Stimulated activated CD4-positive, alpha-beta T cell treated with anti-CD3 and anti-CD28 coated beads, Interleukin-2, amount 100 ng/mL, for 48 hours (primary cell): ENCODE measurements at regions not wholly inside any gene's neighbourhood (a gene's known extent, or its start where the extent isn't known, plus 50 kb on each side); places are given as distances from the start of the nearest gene placed in this dataset.

Experiments
- DNase-seq, 2 donors: peaks; one replicate each; pipeline ENCODE4 v3.0.0-alpha.2; 2020

- DNase-seq: no peak
Measured at GRCh38 chr18:7288544-7288943, 57.7 kb downstream of the LRRC30 start.

DNA sequence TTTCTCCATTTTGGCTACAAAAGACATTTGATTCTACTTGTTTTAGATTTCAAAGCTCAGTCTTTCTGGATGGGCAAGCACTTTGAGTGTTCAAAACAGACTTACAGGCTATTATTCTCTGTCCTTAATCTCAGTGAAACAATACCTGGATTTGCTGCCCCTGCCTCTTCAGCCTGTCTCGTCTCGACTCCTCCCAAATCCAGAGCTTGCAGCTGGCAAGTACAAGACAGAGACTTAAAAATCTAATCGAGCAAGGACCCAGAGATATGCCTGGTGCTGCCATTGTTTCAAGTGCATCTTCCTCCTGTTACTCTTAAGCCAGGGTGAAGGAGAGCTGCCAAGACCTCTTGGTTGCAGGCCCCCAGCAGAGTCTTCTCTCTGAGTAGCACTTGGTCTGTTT, 59.2 kb downstream of the LRRC30 start:
- DNase-seq: no peak

DNA sequence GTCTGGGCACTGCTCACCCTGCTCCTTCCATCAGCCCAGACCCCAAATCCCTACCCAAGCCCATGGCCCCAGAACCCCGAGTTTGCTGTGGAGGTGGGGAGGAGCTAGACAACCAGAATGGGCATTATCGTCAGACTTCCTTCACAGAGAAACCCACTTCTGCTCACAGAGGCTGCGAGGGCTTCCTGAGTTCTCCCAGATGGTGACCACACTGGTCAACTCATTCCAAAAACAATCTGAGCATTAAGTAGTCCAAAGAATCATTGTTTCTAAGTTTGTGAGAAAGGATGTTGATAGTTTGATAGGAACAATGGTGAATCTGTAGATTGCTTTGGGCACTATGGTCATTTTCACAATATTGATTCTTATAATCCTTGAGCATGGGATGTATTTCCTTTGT, 60.2 kb downstream of the LRRC30 start:
- no peak for DNase-seq

DNA sequence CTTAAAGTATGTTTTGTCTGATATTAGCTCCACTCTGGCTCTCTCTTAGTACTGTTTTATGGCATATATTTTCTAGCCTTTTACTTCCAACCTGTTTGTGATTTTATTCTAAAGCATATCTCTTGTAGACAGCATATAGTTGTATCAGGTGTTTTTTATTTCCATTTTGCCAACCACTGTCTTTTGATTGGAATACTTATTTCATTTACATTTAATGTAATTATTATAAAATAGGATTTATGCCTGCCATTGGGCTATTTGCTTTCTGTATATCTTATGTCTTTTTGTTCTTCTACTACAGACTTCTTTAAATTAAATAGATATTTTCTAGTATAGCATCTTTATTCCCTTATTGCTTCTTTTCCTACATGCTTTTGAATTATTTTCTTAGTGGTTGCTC, 67.3 kb downstream of the LRRC30 start:
- DNase-seq: no peak

DNA sequence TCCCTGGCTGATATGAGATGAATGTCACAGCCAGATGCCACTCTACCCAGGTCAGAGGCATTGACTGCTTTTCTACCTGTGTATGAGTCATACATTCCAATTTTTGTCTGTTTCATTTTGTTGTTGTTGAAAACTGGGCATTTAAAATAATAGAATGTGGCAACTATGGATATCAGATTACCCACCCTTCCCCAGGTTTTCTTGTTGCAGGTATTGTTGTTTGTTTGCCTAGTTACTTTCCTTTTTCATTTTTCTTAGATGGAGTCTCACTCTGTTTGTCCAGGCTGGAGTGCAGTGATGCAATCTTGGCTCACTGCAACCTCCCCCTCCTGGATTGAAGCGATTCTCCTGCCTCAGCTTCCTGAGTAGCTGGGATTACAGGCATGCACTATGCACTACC, 70.2 kb downstream of the LRRC30 start:
- DNase-seq: no peak

DNA sequence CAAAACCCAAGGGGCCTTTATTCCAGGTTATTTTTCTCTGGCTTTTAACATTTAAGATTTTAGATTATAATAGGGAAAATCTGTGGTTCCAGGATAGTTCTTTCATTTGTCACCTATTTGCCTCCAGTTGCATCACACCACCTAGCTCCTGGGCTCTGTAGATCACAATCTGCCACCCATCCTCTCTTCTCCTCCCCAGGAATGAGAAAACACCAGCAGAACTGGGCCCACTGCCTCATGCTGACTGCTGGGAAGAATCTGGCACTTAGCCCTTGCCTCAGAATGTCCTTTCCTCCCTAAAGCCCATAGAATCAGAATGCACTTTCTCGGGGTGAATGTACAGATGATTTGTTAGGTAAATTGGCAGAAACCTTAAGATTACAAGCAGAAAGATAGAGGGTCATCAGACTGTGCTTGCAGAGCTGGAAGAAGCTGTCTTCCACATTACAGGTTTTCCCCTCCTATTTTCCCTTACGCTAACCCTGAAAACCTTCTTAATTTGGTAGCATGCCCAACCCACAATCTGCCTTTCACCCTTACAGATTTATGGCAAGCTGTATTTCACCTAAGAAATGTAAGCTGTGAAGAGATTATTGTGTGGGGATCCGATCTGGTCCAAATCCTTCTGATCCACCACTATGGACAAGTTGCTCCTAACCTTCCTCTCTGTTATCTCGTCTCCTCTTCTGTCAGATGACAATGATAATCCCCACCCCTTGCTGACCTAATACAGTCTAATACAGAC, 72.6 kb downstream of the LRRC30 start:
- DNase-seq: no peak

DNA sequence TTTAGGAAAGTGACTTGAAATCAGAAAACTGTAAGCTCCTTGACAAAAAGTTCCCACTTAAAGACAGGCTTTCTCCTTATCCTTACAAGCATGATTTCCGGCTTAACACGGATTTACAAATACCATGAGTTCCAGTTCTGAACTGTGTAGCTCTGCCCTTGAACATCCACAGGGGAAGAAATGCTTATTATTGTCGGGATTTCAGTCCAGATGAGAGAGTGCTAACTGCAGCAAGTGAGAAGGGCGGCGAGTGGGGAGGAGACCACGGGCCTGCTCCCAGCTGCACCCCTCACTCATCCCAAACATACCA, 73.1 kb downstream of the LRRC30 start:
- no peak for DNase-seq

DNA sequence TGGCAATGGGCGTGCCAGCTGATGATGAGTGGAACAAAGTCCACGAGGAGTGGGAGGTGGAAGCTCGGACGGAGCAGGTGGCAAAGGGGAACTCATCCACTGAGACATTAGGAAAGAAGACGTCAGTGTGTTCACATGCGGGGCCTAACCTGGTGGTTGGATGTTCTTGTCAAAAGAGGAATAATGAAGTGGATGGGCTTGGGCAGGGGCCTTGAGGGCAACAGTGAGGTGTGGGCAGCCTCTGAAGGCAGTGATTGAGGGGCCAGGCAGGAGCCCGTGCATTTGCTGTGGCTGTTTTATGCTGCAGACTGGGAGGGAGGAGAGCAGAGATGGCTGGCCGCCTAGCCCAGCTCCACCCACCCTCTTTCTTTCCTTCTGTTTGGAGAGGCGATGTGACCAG, 74.5 kb downstream of the LRRC30 start:
- no peak for DNase-seq

DNA sequence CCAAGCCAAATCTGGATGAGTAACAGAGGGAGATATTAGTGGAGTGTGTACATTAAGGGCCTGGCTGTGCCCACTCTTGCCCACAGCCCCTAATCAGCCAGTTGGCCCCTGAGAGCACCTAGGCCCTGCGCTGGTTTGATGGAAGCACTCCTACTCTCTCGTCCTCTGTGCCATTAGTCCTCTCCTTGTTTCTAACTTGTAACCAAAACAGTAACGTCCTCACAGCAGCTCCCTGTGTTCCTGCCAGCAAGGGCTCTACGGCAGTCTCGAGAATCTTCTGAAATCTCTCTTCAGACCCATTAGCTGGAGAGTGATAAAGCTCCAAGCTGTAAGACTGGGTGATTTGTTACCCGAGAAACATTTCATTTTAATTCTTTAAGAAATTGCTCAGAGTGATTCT, 76.1 kb downstream of the LRRC30 start:
- no peak for DNase-seq

- no peak for DNase-seq
Measured at GRCh38 chr18:7307526-7307925, 76.6 kb downstream of the LRRC30 start.

- DNase-seq: no peak
Measured at GRCh38 chr18:7317804-7318231, 86.9 kb downstream of the LRRC30 start.

- no peak for DNase-seq
Measured at GRCh38 chr18:7319161-7319560, 88.3 kb downstream of the LRRC30 start.

DNA sequence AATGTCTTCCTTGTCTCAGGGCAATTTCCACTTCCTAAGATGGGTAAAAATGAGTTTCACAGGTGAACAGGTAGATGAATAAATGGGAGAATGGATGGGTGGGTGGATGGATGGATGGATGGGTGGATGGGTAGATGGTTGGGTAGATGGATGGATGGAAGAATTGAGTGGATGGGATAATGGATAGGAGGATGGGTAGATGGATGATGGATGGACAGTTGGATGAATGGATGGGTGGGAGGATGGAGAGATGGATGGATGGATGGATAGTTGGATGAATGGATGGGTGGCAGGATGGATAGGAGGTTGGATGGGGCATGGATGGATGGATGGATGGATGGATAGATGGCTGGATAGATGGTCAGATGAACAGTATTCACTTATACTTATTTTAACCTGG, 90.9 kb downstream of the LRRC30 start:
- DNase-seq: no peak

DNA sequence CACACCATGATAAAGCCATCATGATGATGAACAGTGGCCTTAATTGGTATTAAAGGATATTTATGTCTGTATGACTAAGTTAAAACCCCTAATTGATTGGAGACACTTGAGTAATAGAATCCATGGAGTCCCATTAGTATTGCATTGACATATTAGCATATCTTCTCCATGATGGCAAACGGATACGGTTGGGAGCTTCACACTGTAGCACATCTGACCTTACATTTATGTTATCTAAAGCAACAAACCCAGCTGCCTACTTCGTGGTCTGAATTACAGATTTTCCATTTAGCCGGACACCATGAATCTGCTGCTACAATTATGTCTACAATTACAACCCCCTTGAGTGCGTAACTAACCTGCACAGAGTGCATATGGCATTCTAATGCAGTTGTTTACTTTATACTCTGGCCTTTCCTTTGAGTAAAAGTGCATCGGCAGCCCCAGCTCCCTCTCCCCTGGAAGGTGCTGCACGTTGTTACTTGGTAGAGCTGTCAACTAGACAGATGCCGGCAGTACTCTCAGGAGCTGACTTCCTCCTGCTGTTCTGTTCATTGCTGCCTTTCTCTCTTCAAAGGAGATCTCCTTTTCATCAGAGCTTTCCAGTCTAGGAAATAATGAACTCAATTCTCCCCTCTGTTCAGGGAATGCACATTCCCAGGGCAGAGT, 92.1 kb downstream of the LRRC30 start:
- no peak for DNase-seq

GRCh38 chr18:7325126-7325430, 94.2 kb downstream of the LRRC30 start:
- no peak for DNase-seq

DNA sequence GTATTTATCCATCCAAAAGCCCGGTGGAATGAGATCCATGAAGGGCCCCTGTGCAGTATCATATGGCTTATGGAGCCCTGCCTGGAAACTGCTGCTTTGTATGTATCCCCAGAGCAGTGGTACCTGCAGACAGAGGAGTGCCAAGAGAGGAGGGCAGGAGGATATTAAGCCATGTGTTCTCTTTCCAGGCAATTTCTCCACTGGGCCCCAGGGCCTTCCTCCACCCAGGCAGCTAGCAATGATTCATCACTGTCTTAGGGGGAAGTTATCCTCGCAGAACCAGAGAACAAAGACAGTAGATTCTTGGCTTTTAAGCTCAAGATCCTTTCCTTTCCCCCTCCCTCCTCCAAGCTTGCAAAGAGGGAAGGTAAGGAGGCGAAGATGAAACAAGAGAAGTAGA, 98.1 kb downstream of the LRRC30 start:
- DNase-seq: no peak

GRCh38 chr18:7332452-7332851, 101.6 kb downstream of the LRRC30 start:
- DNase-seq: no peak

- no peak for DNase-seq
Measured at GRCh38 chr18:7333025-7333562, 102.2 kb downstream of the LRRC30 start.

DNA sequence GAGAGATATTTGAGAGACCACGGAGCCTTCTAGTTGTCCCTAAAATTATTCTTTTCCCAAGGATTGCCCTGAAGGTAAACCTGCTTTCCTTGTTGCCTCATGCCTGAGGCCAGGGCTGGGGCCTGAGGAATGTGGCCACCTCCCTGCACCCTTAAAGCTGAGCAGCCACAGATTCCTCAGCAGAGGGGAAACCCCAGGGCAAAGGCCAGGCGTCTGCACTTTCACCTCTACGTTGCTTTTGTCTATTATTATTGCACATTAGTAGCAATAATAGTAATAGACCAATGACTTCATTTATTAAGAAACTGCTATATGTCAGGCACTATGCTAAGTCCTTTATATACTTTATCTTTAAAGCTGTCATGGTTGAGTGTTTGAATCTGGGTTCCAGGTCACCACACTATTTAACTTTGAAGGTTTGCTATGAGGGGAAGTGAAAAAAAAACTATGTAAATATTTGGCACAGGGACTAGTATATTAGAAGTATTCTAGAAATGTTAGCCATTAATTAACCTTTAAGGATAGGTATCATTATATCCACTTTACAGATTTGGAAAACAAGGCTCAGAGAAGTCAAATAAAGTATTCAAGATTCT, 104.2 kb downstream of the LRRC30 start:
- DNase-seq: no peak

DNA sequence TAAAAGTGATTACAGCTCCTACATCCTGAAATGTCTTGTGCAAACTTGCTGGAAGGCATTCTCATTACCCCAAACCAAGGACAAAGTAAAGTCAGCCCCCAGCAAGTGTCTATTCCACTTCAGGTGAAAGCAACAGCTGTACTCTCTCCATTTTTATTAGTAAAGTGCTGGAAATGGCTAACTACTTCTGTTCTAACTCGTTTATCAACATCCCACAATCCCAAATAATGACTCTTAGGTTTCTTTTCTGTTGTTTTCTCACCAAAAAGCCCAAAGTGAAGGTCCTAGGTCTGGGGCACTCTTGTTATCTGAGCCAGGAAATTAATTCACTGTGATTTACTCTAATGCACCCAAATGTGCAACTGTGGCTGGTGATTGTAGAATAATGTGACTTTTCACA, 105.7 kb downstream of the LRRC30 start:
- no peak for DNase-seq

- DNase-seq: no peak
Measured at GRCh38 chr18:7338846-7339245, 108.0 kb downstream of the LRRC30 start.

DNA sequence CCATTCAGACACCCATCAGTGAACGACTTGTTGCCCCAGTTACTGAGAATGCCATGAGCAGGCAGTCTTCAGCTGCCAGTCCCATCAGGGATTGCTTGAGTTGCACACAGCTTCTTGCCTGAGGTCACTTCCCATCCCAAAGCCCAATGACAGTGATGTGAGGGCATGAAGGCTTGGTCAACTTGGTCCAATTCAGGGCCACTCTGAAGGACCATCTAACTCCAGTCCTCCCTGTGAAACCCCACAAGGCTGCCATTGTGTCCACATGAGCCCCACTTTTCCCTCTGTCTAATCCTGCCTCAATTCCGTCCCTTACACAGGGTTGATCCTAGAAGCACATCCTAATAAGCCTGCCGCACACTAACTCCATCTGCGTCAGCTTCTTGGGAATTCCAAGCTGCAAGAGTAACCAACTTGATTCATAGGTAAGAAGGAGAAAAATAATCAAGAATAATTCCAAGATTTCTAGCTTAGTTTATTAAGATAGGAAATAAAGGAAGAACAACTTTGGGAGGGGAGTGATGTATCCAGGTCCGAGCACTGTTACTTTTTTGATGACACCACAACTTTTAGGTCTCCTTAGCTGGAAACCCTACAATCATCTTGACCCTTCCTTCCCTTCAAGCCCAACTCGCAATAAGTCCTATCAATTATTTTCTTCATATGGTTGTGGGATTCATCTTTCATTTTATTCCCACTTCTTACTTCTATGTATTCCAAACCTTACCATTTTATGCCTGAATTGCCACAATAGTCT, 110.9 kb downstream of the LRRC30 start:
- no peak for DNase-seq

- no peak for DNase-seq
Measured at GRCh38 chr18:7349181-7349837, 118.4 kb downstream of the LRRC30 start.
